ENCODE measurements at regions not wholly inside any gene's neighbourhood (a gene's known extent, or its start where the extent isn't known, plus 50 kb on each side); places are given as distances from the start of the nearest gene placed in this dataset.

GRCh38 chr2:104340162-104340561, 513.8 kb upstream of the POU3F3 start:
- no peak for DNase-seq

GRCh38 chr2:104340879-104341828, 512.8 kb upstream of the POU3F3 start:
- DNase-seq: no peak

- DNase-seq: no peak
Measured at GRCh38 chr2:104344306-104344705, 509.6 kb upstream of the POU3F3 start.

GRCh38 chr2:104344985-104345384, 508.9 kb upstream of the POU3F3 start:
- DNase-seq: no peak

- no peak for DNase-seq
Measured at GRCh38 chr2:104358122-104358521, 495.8 kb upstream of the POU3F3 start.

GRCh38 chr2:104361414-104361813, 492.5 kb upstream of the POU3F3 start:
- no peak for DNase-seq

GRCh38 chr2:104368089-104368488, 485.8 kb upstream of the POU3F3 start:
- DNase-seq: no peak

GRCh38 chr2:104371087-104371781, 482.7 kb upstream of the POU3F3 start:
- no peak for DNase-seq

- no peak for DNase-seq
Measured at GRCh38 chr2:104375206-104375605, 478.7 kb upstream of the POU3F3 start.

GRCh38 chr2:104378853-104379374, 475.0 kb upstream of the POU3F3 start:
- DNase-seq: no peak

GRCh38 chr2:104384961-104385360, 469.0 kb upstream of the POU3F3 start:
- no peak for DNase-seq

- no peak for DNase-seq
Measured at GRCh38 chr2:104385743-104386142, 468.2 kb upstream of the POU3F3 start.

GRCh38 chr2:104388296-104388695, 465.6 kb upstream of the POU3F3 start:
- DNase-seq: no peak

- no peak for DNase-seq
Measured at GRCh38 chr2:104402825-104403224, 451.1 kb upstream of the POU3F3 start.

- DNase-seq: no peak
Measured at GRCh38 chr2:104404526-104404925, 449.4 kb upstream of the POU3F3 start.

GRCh38 chr2:104405623-104406022, 448.3 kb upstream of the POU3F3 start:
- no peak for DNase-seq

GRCh38 chr2:104406261-104406726, 447.6 kb upstream of the POU3F3 start:
- peak; percentile 21 for DNase-seq

GRCh38 chr2:104407641-104408040, 446.3 kb upstream of the POU3F3 start:
- no peak for DNase-seq

GRCh38 chr2:104408266-104408665, 445.6 kb upstream of the POU3F3 start:
- no peak for DNase-seq

- DNase-seq: no peak
Measured at GRCh38 chr2:104410136-104410535, 443.8 kb upstream of the POU3F3 start.

GRCh38 chr2:104412384-104412783, 441.5 kb upstream of the POU3F3 start:
- DNase-seq: no peak

- DNase-seq: no peak
Measured at GRCh38 chr2:104413890-104414289, 440.0 kb upstream of the POU3F3 start.

GRCh38 chr2:104415284-104415683, 438.6 kb upstream of the POU3F3 start:
- no peak for DNase-seq

Measured in DMS79 (cell line).